SHP77 (cell line): ENCODE measurements at regions not wholly inside any gene's neighbourhood (a gene's known extent, or its start where the extent isn't known, plus 50 kb on each side); places are given as distances from the start of the nearest gene placed in this dataset.
A peak's percentile ranks its signal among the peaks of the same experiment; 100 is the strongest.

Experiments used
- DNase-seq, 2 experiments: peaks; one replicate each; lab custom pipeline; 2025; lab: John Stamatoyannopoulos, UW

GRCh38 chr6:21997119-21998037, 299.5 kb downstream of the PRL start:
- DNase-seq, result peak in 1 of 2 experiments; percentile 18

DNA sequence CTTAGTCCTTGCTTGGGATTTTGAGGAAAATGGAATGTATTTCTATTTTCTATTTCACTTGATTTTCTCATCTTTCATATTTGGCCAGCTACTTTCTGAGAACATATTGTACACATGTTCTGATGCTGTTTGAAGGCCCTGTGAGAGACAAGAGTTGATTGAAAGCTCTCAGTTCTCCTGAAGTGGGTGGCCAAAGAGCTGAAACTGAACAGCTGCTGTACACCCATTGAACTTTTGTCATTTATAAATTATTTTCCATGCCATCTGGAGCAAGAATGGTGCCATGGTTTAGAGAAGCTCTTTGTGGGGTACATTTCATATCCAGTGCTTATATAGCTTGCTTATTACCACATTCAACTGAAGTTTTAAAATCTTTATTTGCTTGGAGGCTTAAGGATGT, 298.3 kb downstream of the PRL start:
- peak in 1 of 2 experiments; percentile 24 for DNase-seq

GRCh38 chr6:21999012-21999528, 297.8 kb downstream of the PRL start:
- DNase-seq, result peak; percentile 55 to 70

GRCh38 chr6:21999741-22000140, 297.1 kb downstream of the PRL start:
- no peak for DNase-seq

DNA sequence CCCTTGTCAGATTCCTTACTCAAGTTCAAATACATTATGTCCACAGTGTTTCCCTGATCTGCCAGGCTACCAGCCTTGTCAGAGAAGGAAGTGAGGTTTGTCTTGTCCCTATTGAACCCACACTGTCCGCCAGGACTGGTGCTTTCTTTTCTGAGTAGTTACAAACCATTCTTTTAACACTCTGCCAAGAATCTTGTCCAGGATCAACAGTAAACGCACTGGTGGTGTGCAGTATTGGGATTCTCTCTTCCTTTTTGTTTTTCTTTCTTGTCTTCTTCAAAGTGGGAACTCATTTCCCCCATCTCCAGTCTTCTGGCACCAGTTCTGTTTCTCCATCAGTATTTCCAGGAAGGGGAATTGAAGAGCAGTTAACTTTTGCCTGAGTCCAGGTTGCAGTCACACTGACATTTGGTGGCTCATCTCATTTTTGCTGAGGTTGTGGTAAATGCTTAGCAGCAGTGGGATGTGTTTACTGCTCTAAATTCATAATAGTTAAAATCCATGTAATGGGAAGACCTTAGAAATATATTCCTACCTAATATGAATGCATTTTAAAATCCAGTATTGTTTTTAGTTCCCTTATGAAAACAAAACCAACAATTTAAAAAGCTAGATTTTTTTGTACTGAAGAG, 295.3 kb downstream of the PRL start:
- no peak for DNase-seq

- no peak for DNase-seq
Measured at GRCh38 chr6:22003287-22003686, 293.5 kb downstream of the PRL start.

DNA sequence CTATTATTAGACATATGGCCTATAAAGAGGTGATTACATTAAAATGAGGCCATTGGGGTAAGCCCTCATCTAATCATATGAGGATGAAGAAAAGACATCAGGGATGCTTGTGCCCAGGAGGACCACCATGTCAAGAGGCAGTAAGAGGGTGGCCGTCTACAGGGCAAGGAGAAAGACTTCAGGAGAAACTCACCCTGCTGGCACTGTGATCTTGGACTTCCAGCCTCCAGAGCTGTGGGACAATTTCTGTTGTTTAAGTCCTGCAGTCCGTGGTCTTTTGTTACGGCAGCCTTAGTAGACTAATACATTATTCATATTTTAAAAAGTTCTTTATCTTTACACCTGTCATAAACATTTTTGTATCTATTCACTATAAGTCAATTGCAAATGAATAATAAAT, 290.0 kb downstream of the PRL start:
- DNase-seq, result no peak

- no peak for DNase-seq
Measured at GRCh38 chr6:22007469-22007868, 289.4 kb downstream of the PRL start.

DNA sequence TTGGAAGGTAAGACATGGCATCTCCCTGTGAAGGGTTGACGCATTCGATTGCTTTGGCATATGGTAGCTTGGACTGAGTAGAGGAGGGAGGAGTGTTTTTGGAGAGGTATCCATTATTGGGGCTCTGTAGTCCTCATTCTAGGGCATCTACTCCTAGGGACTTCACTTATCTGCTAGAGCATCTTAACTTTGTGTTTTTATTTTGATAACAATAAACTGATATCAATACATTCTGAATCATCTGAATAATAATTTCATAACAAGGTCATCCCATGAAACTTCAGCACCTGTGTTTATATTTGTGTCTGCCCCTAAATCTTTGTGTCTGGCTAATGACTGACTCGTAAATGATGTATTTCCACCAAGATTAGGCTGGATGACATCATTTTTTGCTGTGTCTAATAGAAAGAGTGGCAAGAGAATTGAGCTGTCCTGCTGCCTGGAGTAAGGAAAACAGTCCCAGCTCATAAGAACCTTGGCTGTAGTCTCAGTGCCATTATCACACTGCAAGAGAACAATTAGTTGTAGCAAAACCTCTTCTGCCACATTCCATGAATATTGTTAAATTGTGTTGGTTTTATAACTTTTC, 288.5 kb downstream of the PRL start:
- no peak for DNase-seq

- DNase-seq, result no peak
Measured at GRCh38 chr6:22010102-22010501, 286.7 kb downstream of the PRL start.

GRCh38 chr6:22015216-22015615, 281.6 kb downstream of the PRL start:
- DNase-seq, result no peak

GRCh38 chr6:22015944-22016343, 280.9 kb downstream of the PRL start:
- DNase-seq, result no peak

DNA sequence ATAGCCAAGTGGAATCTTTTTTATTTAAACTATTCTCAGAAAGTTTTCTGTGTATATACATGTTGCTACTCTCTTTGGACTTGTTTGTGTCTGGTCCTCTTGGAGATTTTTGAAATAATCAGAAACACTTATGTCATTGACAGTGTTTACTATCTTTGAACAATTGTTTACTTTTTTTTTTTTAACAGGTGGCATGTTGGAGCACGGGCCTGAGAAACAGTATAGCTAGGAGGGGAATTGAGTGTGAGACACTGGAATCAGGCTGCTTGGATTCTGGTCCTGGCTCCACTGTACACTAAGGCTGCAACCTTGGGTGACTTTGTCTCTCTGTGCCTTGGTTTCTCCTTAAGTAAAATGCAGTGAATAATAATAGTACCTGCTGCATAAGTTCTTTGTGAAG, 279.6 kb downstream of the PRL start:
- DNase-seq, result no peak

DNA sequence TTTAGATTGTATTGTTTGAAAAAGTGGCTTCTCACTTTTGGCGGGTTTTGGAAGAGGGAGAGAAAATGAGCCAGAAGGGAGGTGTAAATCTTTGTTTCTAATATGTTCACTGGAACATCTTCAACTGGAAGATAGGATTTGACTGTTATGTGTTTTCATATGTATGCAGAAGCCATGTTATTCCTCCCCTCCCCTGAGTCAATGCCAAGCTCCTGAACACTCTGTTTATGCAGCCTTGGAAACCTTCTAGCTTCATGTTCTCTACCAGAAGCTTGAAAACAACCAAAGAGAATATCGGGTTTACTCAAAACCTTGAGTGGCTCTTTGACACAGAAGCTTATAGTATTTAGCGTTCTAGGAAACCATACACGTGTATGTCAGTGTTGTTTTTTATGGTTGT, 279.1 kb downstream of the PRL start:
- no peak for DNase-seq

- no peak for DNase-seq
Measured at GRCh38 chr6:22019857-22020256, 277.0 kb downstream of the PRL start.

DNA sequence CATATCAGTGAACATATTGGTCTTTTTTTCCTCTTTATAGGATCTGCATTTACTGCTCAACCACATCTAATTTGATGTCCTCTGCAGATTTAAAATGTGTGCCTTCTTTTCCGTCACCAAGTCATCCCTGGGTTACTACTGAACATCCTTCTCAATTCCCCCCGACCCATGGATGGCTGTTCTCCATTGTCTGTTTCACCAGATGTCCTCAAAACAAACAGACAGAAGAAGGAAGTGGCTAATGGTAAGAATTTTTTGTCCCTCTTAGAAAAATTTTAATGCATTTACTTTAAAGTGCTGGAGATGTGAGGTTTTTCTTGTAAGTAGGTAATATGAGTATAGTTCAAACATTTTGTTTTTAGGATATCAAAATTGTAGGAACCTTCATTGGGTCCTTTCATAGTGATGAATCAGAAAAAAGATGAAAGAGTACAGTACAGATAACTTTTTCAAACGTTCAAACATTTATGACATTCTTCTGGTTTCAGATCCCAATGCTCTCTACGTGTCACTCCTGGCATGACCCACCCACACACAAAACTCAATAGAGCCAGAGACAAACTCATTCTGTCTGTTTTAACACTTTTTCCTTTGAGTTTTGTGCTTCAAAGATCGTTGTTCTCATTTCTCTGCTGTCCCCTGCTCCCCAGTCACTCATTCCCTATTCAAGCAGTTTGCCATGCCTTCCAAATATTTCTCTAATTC, 276.4 kb downstream of the PRL start:
- DNase-seq, result no peak

- DNase-seq, result no peak
Measured at GRCh38 chr6:22021966-22022365, 274.9 kb downstream of the PRL start.

DNA sequence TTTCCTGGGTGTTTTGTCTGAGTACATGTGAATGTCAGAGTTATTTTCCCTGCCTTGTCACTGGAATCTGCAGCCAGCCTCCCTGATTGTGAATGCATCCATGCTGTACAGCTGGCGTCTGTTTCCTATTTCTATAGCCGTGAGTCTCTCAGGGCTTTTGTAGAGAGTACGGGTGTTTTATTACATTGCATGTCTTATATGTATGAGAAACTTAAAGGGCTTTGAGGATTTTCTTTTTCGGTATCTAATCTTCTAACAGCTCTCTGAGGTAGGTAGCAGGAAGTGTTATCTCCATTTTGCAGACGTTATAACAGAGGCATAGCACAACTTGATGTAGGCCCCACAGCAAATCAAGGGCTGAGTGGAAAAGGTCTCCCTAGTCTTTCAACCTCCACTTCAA, 272.9 kb downstream of the PRL start:
- DNase-seq, result no peak

DNA sequence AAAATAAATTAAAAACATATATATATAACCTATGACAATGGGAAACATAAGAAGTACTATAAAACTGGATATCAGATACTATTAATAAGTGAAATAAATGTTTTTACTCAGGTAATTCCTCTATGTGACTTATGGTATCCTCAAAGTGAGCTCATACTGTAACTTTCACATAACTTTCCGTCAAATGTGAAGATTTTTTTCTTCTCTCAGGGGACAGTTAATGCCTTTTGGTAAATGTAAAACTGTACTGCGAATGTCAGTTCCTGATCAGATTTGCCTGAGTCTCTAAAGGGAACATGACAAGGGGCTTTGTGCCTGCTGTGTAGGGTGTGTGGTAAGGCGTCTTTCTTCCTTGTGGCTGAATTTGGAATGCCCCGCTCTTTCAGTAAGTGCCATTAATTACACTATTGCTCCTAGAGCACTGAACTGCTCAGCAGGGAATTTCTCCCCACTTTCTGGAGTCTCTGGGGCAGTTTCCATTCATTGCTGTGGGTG, 271.8 kb downstream of the PRL start:
- no peak for DNase-seq

DNA sequence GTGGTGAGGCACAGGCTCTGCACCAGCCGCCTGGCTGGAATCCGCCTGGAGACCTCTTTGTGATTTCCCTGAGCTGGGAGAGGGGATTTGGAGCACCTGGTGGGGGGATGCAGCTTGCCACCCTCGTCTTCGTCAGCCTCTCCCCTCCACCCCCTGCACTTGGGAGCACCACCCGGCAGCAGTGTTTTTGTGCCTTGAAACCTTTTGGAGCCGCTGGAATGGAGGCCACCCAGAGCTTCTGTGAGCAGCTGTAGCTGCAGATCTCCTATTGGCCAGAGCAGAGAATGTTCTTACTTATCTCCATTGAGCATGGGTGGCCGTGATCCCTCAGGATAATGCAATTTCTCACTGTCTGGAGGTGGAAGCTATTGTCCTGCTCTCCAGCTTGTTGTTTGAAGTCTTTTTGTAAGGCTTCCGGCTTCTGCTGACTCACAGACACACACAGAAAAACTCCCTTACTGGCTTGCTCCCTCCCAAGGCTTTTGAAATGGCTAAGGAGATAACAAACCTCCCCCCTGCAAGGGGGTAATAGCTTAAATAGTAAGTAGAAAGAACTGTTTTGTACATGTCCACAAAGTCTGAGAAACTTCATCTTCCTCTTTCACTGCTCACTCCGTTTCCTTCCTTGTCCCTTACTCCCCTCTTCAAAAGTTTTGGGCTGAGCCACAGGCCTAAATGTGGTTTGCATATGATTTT, 271.2 kb downstream of the PRL start:
- peak; percentile 53 to 66 for DNase-seq

DNA sequence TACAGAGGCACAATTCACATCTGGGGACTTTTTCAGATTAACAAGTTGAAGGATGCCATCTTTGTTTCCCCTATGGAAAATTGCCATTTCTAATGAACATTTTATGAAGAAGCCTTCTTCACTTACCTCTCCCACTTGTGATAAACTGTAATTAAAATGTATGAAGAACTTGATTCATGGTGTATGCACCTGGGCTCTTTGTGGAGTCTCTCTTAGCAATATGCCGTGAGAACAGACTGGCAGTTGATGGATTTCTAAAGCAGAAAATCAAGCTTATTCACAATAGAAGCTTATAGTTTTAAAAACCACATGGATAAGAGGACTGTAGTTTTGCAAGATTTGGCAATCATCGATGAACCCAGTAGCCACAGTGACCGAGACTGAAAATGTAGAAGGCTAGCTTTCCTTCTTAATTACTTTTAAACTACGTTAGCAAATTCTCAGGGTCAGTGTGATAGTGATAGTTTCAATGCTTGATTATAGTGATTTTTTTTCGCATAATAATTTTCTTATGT, 270.6 kb downstream of the PRL start:
- DNase-seq, result no peak
